Loucy (cell line): ENCODE measurements at regions not wholly inside any gene's neighbourhood (a gene's known extent, or its start where the extent isn't known, plus 50 kb on each side); places are given as distances from the start of the nearest gene placed in this dataset.

Source experiments
- H2AFZ ChIP-seq: fragments of 200-600 bp; sonication (generic); 2 replicates; pipeline ENCODE4 v1.6.0; 2016; ENCODE audit warnings: antibody characterized with exemption, mild to moderate bottlenecking, low read length, moderate library complexity
- H3F3A ChIP-seq: fragments of 200-600 bp; 2 replicates; pipeline ENCODE4 v1.6.0; 2016; ENCODE audit warnings: antibody characterized with exemption, low read depth, mild to moderate bottlenecking
- H3K27me3 ChIP-seq: fragments of 200-600 bp; sonication (generic); 2 replicates; pipeline ENCODE4 v1.6.1; 2014; ENCODE audit warnings: low read length, mild to moderate bottlenecking; ENCODE audit not compliant: insufficient read depth, poor library complexity, severe bottlenecking
- H3K36me3 ChIP-seq: fragments of 200-600 bp; sonication (generic); 2 replicates; pipeline ENCODE4 v1.6.1; 2016; ENCODE audit warnings: low read length; ENCODE audit not compliant: insufficient read depth
- H3K4me1 ChIP-seq: fragments of 200-600 bp; sonication (generic); 2 replicates; pipeline ENCODE4 v1.5.1; 2014; ENCODE audit warnings: low read length, mild to moderate bottlenecking; ENCODE audit not compliant: insufficient read depth, poor library complexity, severe bottlenecking
- H3K4me2 ChIP-seq: fragments of 200-600 bp; sonication (generic); 2 replicates; pipeline ENCODE4 v1.6.0; 2014; ENCODE audit warnings: antibody characterized with exemption, low read length, low read depth, mild to moderate bottlenecking; ENCODE audit not compliant: poor library complexity, severe bottlenecking
- H3K4me3 ChIP-seq: fragments of 200-600 bp; sonication (generic); 2 replicates; pipeline ENCODE4 v1.5.1; 2014; ENCODE audit warnings: low read length, mild to moderate bottlenecking, mixed read lengths; ENCODE audit not compliant: poor library complexity, severe bottlenecking
- H3K79me2 ChIP-seq: fragments of 200-600 bp; sonication (generic); 2 replicates; pipeline ENCODE4 v1.6.1; 2014; ENCODE audit warnings: low read length; ENCODE audit not compliant: insufficient read depth
- H3K9ac ChIP-seq: fragments of 200-600 bp; sonication (generic); 2 replicates; pipeline ENCODE4 v1.6.0; 2014; ENCODE audit warnings: mild to moderate bottlenecking, low read depth, low read length, moderate library complexity; ENCODE audit not compliant: poor library complexity, severe bottlenecking
- H3K9me2 ChIP-seq: fragments of 200-600 bp; sonication (generic); replicated peaks from 2 replicates; pipeline ENCODE4 v1.6.1; 2016; ENCODE audit warnings: low read depth, low read length, mixed read lengths
- H3K9me3 ChIP-seq: fragments of 200-600 bp; sonication (generic); 2 replicates; pipeline ENCODE4 v1.6.1; 2014; ENCODE audit warnings: mild to moderate bottlenecking, antibody characterized with exemption, low read length, low read depth; ENCODE audit not compliant: insufficient read depth
- H4K20me1 ChIP-seq: fragments of 200-600 bp; sonication (generic); 2 replicates; pipeline ENCODE4 v1.6.0; 2014; ENCODE audit warnings: antibody characterized with exemption, low read length, mild to moderate bottlenecking; ENCODE audit not compliant: insufficient read depth, poor library complexity, severe bottlenecking
- EZH2phosphoT487 ChIP-seq: fragments of 200-600 bp; IDR thresholded peaks from 2 replicates; pipeline ENCODE4 v1.6.1; 2018; ENCODE audit warnings: antibody characterized with exemption, mild to moderate bottlenecking, moderate library complexity, borderline replicate concordance
- TF ChIP-seq, protein P1 (sequence below): fragments of 200-600 bp; sonication (generic); conservative IDR thresholded peaks from 2 replicates; pipeline ENCODE4 v1.5.1; 2014; ENCODE audit warnings: mild to moderate bottlenecking, antibody characterized with exemption, low read length

GRCh38 chr17:74114881-74115470 is 88.5 kb upstream of the RPL38 start:
- Histone ChIP-seq H3K9me3 (no peaks in the 10 kb centered on the region), H3K79me2 (no peaks in the 10 kb centered on the region), H4K20me1 (no peaks in the 10 kb centered on the region), H3K4me2 (no peak overlapping the region), H3F3A (no peaks in the 10 kb centered on the region), H3K4me3 (no peak overlapping the region), H3K36me3 (no peaks in the 10 kb centered on the region), H3K9ac (no peak overlapping the region), H3K27me3 (no peaks in the 10 kb centered on the region), H2AFZ (no peak overlapping the region), H3K9me2 (no peaks in the 10 kb centered on the region), H3K4me1 (no peaks in the 10 kb centered on the region)
- no peak for TF ChIP-seq EZH2phosphoT487
- TF ChIP-seq, protein P1, sequence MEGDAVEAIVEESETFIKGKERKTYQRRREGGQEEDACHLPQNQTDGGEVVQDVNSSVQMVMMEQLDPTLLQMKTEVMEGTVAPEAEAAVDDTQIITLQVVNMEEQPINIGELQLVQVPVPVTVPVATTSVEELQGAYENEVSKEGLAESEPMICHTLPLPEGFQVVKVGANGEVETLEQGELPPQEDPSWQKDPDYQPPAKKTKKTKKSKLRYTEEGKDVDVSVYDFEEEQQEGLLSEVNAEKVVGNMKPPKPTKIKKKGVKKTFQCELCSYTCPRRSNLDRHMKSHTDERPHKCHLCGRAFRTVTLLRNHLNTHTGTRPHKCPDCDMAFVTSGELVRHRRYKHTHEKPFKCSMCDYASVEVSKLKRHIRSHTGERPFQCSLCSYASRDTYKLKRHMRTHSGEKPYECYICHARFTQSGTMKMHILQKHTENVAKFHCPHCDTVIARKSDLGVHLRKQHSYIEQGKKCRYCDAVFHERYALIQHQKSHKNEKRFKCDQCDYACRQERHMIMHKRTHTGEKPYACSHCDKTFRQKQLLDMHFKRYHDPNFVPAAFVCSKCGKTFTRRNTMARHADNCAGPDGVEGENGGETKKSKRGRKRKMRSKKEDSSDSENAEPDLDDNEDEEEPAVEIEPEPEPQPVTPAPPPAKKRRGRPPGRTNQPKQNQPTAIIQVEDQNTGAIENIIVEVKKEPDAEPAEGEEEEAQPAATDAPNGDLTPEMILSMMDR = no peak

DNA sequence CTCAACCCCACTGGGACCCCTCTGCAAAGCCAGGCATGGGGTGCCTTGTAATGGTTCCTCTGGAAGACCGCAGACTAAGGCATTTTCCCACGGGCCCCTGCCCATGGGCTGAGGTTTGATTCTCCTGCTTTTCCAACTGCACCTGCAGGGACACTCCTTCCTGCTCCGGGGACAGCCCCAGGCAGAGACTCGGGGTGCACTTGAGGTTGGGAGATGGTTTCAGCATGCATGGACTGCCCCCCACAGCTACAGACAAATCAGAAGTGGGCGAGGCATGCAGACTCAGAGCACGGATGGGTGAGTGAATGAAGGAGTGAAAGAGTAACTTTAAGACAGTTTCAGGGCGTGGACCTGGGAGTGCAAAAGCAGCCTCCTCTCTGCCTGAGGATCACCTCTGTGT is 87.9 kb upstream of the RPL38 start:
- no peaks in the 10 kb centered on the region for H3F3A ChIP-seq
- no peak overlapping the region for H2AFZ ChIP-seq
- H3K4me2 ChIP-seq = no peak overlapping the region
- TF ChIP-seq, protein P1 = no peak
- no peak for TF ChIP-seq EZH2phosphoT487
- H3K9me3 ChIP-seq = no peaks in the 10 kb centered on the region
- no peak overlapping the region for H3K4me3 ChIP-seq
- H3K9me2 ChIP-seq = no peaks in the 10 kb centered on the region
- no peak overlapping the region for H3K9ac ChIP-seq
- no peaks in the 10 kb centered on the region for H3K36me3 ChIP-seq
- H3K27me3 ChIP-seq = no peaks in the 10 kb centered on the region
- H3K4me1 ChIP-seq = no peaks in the 10 kb centered on the region
- H4K20me1 ChIP-seq = no peaks in the 10 kb centered on the region
- no peaks in the 10 kb centered on the region for H3K79me2 ChIP-seq

GRCh38 chr17:74116087-74116717 is 87.3 kb upstream of the RPL38 start:
- TF ChIP-seq, protein P1 = no peak
- no peak for TF ChIP-seq EZH2phosphoT487
- no peaks in the 10 kb centered on the region for H3K27me3 ChIP-seq
- H3K9ac ChIP-seq = no peak overlapping the region
- no peaks in the 10 kb centered on the region for H3K36me3 ChIP-seq
- H3F3A ChIP-seq = no peaks in the 10 kb centered on the region
- no peaks in the 10 kb centered on the region for H3K9me3 ChIP-seq
- no peaks in the 10 kb centered on the region for H3K79me2 ChIP-seq
- H3K4me2 ChIP-seq = no peak overlapping the region
- H4K20me1 ChIP-seq = no peaks in the 10 kb centered on the region
- no peaks in the 10 kb centered on the region for H3K4me1 ChIP-seq
- H3K9me2 ChIP-seq = no peaks in the 10 kb centered on the region
- H3K4me3 ChIP-seq = no peak overlapping the region
- H2AFZ ChIP-seq = no peak overlapping the region
